ENCODE measurements at regions not wholly inside any gene's neighbourhood (a gene's known extent, or its start where the extent isn't known, plus 50 kb on each side); places are given as distances from the start of the nearest gene placed in this dataset.

- ChIA-PET CTCF (no interaction called here), POLR2A (no interaction called here)
- intact Hi-C loops (cut with micrococcal nuclease) = no loop called here
- no peak overlapping the region for H3K27ac Mint-ChIP-seq
- H3K4me3 Mint-ChIP-seq = no peak overlapping the region
- TF ChIP-seq CTCF (IDR thresholded peaks at IDR 0.05) = no peak
- no peaks in the 10 kb centered on the region for H3K36me3 Mint-ChIP-seq (ENCODE audit: low read depth)
- ATAC-seq (no peak), DNase-seq (no peak)
- no peaks in the 10 kb centered on the region for H3K9me3 Mint-ChIP-seq
- H3K27me3 Mint-ChIP-seq = no peaks in the 10 kb centered on the region
- H3K4me1 Mint-ChIP-seq (ENCODE audit: low read depth) = no peaks in the 10 kb centered on the region
These were observed 217.3 kb upstream of the TBX3 start for GRCh38 chr12:114901316-114901715.

- Mint-ChIP-seq H3K4me1 (ENCODE audit: low read depth) (no peaks in the 10 kb centered on the region), H3K4me3 (no peak overlapping the region), H3K36me3 (ENCODE audit: low read depth) (no peaks in the 10 kb centered on the region), H3K27me3 (no peaks in the 10 kb centered on the region), H3K27ac (no peak overlapping the region), H3K9me3 (no peaks in the 10 kb centered on the region)
- POLR2A ChIA-PET = no interaction called here
- DNase-seq (no peak), ATAC-seq (no peak)
- intact Hi-C loops (cut with micrococcal nuclease) = no loop called here
- CTCF ChIA-PET = no interaction called here
- TF ChIP-seq CTCF (IDR thresholded peaks at IDR 0.05) = no peak
These were observed 214.2 kb upstream of the TBX3 start for GRCh38 chr12:114898159-114898558.

GRCh38 chr12:114895827-114896226, 211.9 kb upstream of the TBX3 start:
- Mint-ChIP-seq H3K36me3 (ENCODE audit: low read depth) (no peaks in the 10 kb centered on the region), H3K4me1 (ENCODE audit: low read depth) (no peaks in the 10 kb centered on the region), H3K27me3 (no peaks in the 10 kb centered on the region), H3K27ac (no peak overlapping the region), H3K4me3 (no peak overlapping the region), H3K9me3 (no peaks in the 10 kb centered on the region)
- TF ChIP-seq CTCF (IDR thresholded peaks at IDR 0.05) = no peak
- POLR2A ChIA-PET = no interaction called here
- DNase-seq = no peak
- ATAC-seq = no peak
- CTCF ChIA-PET = no interaction called here
- intact Hi-C loops (cut with micrococcal nuclease) = no loop called here

- ChIA-PET CTCF (no interaction called here), POLR2A (no interaction called here)
- Mint-ChIP-seq H3K4me3 (no peak overlapping the region), H3K4me1 (ENCODE audit: low read depth) (no peaks in the 10 kb centered on the region), H3K27ac (no peak overlapping the region), H3K36me3 (ENCODE audit: low read depth) (no peaks in the 10 kb centered on the region), H3K9me3 (no peaks in the 10 kb centered on the region), H3K27me3 (no peaks in the 10 kb centered on the region)
- TF ChIP-seq CTCF (IDR thresholded peaks at IDR 0.05) = no peak
- DNase-seq = no peak
- intact Hi-C loops (cut with micrococcal nuclease) = no loop called here
- no peak for ATAC-seq
These were observed 211.1 kb upstream of the TBX3 start for GRCh38 chr12:114895081-114895480.

- H3K27me3 Mint-ChIP-seq = no peaks in the 10 kb centered on the region
- no peak for TF ChIP-seq CTCF (IDR thresholded peaks at IDR 0.05)
- no peak overlapping the region for H3K4me3 Mint-ChIP-seq
- intact Hi-C loops (cut with micrococcal nuclease) = no loop called here
- no peaks in the 10 kb centered on the region for H3K4me1 Mint-ChIP-seq (ENCODE audit: low read depth)
- no peak for DNase-seq
- H3K27ac Mint-ChIP-seq = no peak overlapping the region
- CTCF ChIA-PET = no interaction called here
- no peak for ATAC-seq
- POLR2A ChIA-PET = no interaction called here
- H3K36me3 Mint-ChIP-seq (ENCODE audit: low read depth) = no peaks in the 10 kb centered on the region
- H3K9me3 Mint-ChIP-seq = no peaks in the 10 kb centered on the region
These were observed 210.1 kb upstream of the TBX3 start for GRCh38 chr12:114894076-114894475.

All from activated CD8-positive, alpha-beta T cell treated with anti-CD3 and anti-CD28 coated beads for 36 hours (primary cell).